HG02981 (cell line): ENCODE measurements at regions not wholly inside any gene's neighbourhood (a gene's known extent, or its start where the extent isn't known, plus 50 kb on each side); places are given as distances from the start of the nearest gene placed in this dataset.
"Not testable (repeated sequence)": the region's sequence is repeated elsewhere in the genome, so short reads cannot be mapped to it uniquely, and the experiment has no call there.

Source experiments
- ATAC-seq: cut with Tn5 transposase; IDR thresholded peaks from one replicate; pipeline ENCODE4 v1.9.1; 2021; ENCODE audit warnings: mild to moderate bottlenecking, moderate library complexity; ENCODE audit not compliant: unreplicated experiment

- not testable (repeated sequence) for ATAC-seq
These were observed 136.3 kb upstream of the ZNF618 start for GRCh38 chr9:113739605-113740507.

- ATAC-seq, result not testable (repeated sequence)
These were observed 135.3 kb upstream of the ZNF618 start for GRCh38 chr9:113740508-113741500.

GRCh38 chr9:113741886-113742854 lies 133.9 kb upstream of the ZNF618 start:
- ATAC-seq, result no peak

GRCh38 chr9:113742878-113743277 lies 133.2 kb upstream of the ZNF618 start:
- no peak for ATAC-seq

- ATAC-seq, result no peak
These were observed 129.6 kb upstream of the ZNF618 start for GRCh38 chr9:113746486-113746885.

GRCh38 chr9:113748135-113748534 lies 128.0 kb upstream of the ZNF618 start:
- no peak for ATAC-seq

- ATAC-seq, result no peak
These were observed 122.5 kb upstream of the ZNF618 start for GRCh38 chr9:113753398-113754119.

GRCh38 chr9:113754739-113755138 lies 121.4 kb upstream of the ZNF618 start:
- ATAC-seq, result no peak

- ATAC-seq, result no peak
These were observed 120.7 kb upstream of the ZNF618 start for GRCh38 chr9:113755433-113755832.

- no peak for ATAC-seq
These were observed 119.5 kb upstream of the ZNF618 start for GRCh38 chr9:113756476-113757192.

- ATAC-seq, result no peak
These were observed 112.7 kb upstream of the ZNF618 start for GRCh38 chr9:113763429-113763828.

GRCh38 chr9:113764572-113764971 lies 111.5 kb upstream of the ZNF618 start:
- ATAC-seq, result no peak

GRCh38 chr9:113769412-113769811 lies 106.7 kb upstream of the ZNF618 start:
- ATAC-seq, result no peak

- no peak for ATAC-seq
These were observed 105.7 kb upstream of the ZNF618 start for GRCh38 chr9:113770396-113770795.

GRCh38 chr9:113771199-113771598 lies 104.9 kb upstream of the ZNF618 start:
- ATAC-seq, result no peak

GRCh38 chr9:113772121-113772810 lies 103.8 kb upstream of the ZNF618 start:
- no peak for ATAC-seq

- no peak for ATAC-seq
These were observed 101.1 kb upstream of the ZNF618 start for GRCh38 chr9:113774963-113775362.

GRCh38 chr9:113775749-113776148 lies 100.4 kb upstream of the ZNF618 start:
- no peak for ATAC-seq
